Lower lobe of right lung (tissue), 2 donors: ENCODE measurements at regions not wholly inside any gene's neighbourhood (a gene's known extent, or its start where the extent isn't known, plus 50 kb on each side); places are given as distances from the start of the nearest gene placed in this dataset.

Source experiments
- ATAC-seq, 2 donors: fragments of 200-7000 bp; cut with Tn5 transposase; one replicate each; pipeline ENCODE4 v1.9.1; 2020 to 2022; ENCODE audit warnings: mild to moderate bottlenecking in 2 of 2, moderate library complexity in 2 of 2
- DNase-seq: peaks from one replicate; pipeline ENCODE4 v3.0.0-alpha.2; 2020
- H3K27ac ChIP-seq: fragments of 200-600 bp; one replicate; pipeline ENCODE4 v1.8.0; 2022
- H3K27me3 ChIP-seq: fragments of 200-600 bp; one replicate; pipeline ENCODE4 v1.8.0; 2022; ENCODE audit warnings: low read depth
- H3K36me3 ChIP-seq: fragments of 200-600 bp; one replicate; pipeline ENCODE4 v1.8.0; 2022; ENCODE audit warnings: mild to moderate bottlenecking
- H3K4me1 ChIP-seq: fragments of 200-600 bp; one replicate; pipeline ENCODE4 v1.8.0; 2022
- H3K4me3 ChIP-seq: fragments of 200-600 bp; one replicate; pipeline ENCODE4 v1.8.0; 2022; ENCODE audit warnings: mild to moderate bottlenecking
- H3K9me3 ChIP-seq: fragments of 200-600 bp; one replicate; pipeline ENCODE4 v1.8.0; 2022
- CTCF ChIP-seq: fragments of 200-600 bp; IDR thresholded peaks from one replicate; pipeline ENCODE4 v1.8.0; 2022; ENCODE audit warnings: antibody characterized with exemption, mild to moderate bottlenecking
- intact Hi-C: fragments of 100-400 bp; cut with DNase I; formaldehyde crosslinking; loops from one replicate; pipeline ENCODE4 v1.11.0; 2022
- donor health status: DM: no; HTN: yes; CAD: no; lungs with severe emphysema.

- Histone ChIP-seq H3K4me1 (no peaks in the 10 kb centered on the region), H3K4me3 (no peak overlapping the region), H3K36me3 (no peaks in the 10 kb centered on the region), H3K27me3 (no peaks in the 10 kb centered on the region), H3K27ac (no peak overlapping the region), H3K9me3 (no peaks in the 10 kb centered on the region)
- no peak for TF ChIP-seq CTCF
- intact Hi-C loops = no loop called here
- no peak for DNase-seq
- ATAC-seq = no peak
Measured at GRCh38 chr2:49686897-49687442, 532.7 kb upstream of the FSHR start.

- no peak for TF ChIP-seq CTCF
- ATAC-seq (no peak), DNase-seq (no peak)
- H3K4me3 ChIP-seq = no peak overlapping the region
- H3K36me3 ChIP-seq = no peaks in the 10 kb centered on the region
- H3K27ac ChIP-seq = no peak overlapping the region
- no peaks in the 10 kb centered on the region for H3K9me3 ChIP-seq
- intact Hi-C loops = no loop called here
- no peaks in the 10 kb centered on the region for H3K4me1 ChIP-seq
- no peaks in the 10 kb centered on the region for H3K27me3 ChIP-seq
Measured at GRCh38 chr2:49686291-49686690, 532.0 kb upstream of the FSHR start.

- DNase-seq = no peak
- no peak for ATAC-seq
- H3K27ac ChIP-seq = no peak overlapping the region
- intact Hi-C loops = no loop called here
- no peaks in the 10 kb centered on the region for H3K27me3 ChIP-seq
- H3K36me3 ChIP-seq = no peaks in the 10 kb centered on the region
- no peak overlapping the region for H3K4me3 ChIP-seq
- no peaks in the 10 kb centered on the region for H3K4me1 ChIP-seq
- TF ChIP-seq CTCF = no peak
- H3K9me3 ChIP-seq = no peaks in the 10 kb centered on the region
Measured at GRCh38 chr2:49677227-49677626, 522.9 kb upstream of the FSHR start.

- no peaks in the 10 kb centered on the region for H3K27me3 ChIP-seq
- intact Hi-C loops = no loop called here
- ATAC-seq = no peak
- no peaks in the 10 kb centered on the region for H3K36me3 ChIP-seq
- H3K4me3 ChIP-seq = no peak overlapping the region
- no peak for DNase-seq
- H3K27ac ChIP-seq = no peak overlapping the region
- no peak for TF ChIP-seq CTCF
- no peaks in the 10 kb centered on the region for H3K4me1 ChIP-seq
- H3K9me3 ChIP-seq = no peaks in the 10 kb centered on the region
Measured at GRCh38 chr2:49664827-49665226, 510.5 kb upstream of the FSHR start.

- DNase-seq = no peak
- Histone ChIP-seq H3K4me3 (no peak overlapping the region), H3K9me3 (no peaks in the 10 kb centered on the region), H3K4me1 (no peaks in the 10 kb centered on the region), H3K36me3 (no peaks in the 10 kb centered on the region), H3K27me3 (no peaks in the 10 kb centered on the region), H3K27ac (no peak overlapping the region)
- intact Hi-C loops = no loop called here
- TF ChIP-seq CTCF = no peak
- ATAC-seq = no peak
Measured at GRCh38 chr2:49661809-49662208, 507.5 kb upstream of the FSHR start.

- Histone ChIP-seq H3K27ac (no peak overlapping the region), H3K4me3 (no peak overlapping the region), H3K36me3 (no peaks in the 10 kb centered on the region), H3K27me3 (no peaks in the 10 kb centered on the region), H3K9me3 (no peaks in the 10 kb centered on the region), H3K4me1 (no peaks in the 10 kb centered on the region)
- DNase-seq (no peak), ATAC-seq (no peak)
- TF ChIP-seq CTCF = no peak
- intact Hi-C loops = no loop called here
Measured at GRCh38 chr2:49656853-49657252, 502.5 kb upstream of the FSHR start.
